Stomach (tissue), 8 donors: ENCODE measurements at regions not wholly inside any gene's neighbourhood (a gene's known extent, or its start where the extent isn't known, plus 50 kb on each side); places are given as distances from the start of the nearest gene placed in this dataset.

Experiments
- DNase-seq, 2 donors: peaks; one replicate each; pipeline versions ENCODE4 v3.0.0 to v3.0.0-alpha.2; 2013 to 2019
- H3K27ac ChIP-seq, 5 donors: fragments of 200-600 bp in 4 of 5; sonication (generic) in 4 of 5; one replicate each; pipeline ENCODE4 v1.5.1; 2013 to 2019; ENCODE audit warnings: mild to moderate bottlenecking in 1 of 5, moderate library complexity in 1 of 5
- H3K27me3 ChIP-seq, 3 donors: fragments of 200-600 bp; sonication (generic); one replicate each; pipeline ENCODE4 v1.5.1; 2017 to 2019; ENCODE audit warnings: mixed run types in 1 of 3
- H3K36me3 ChIP-seq, 4 donors: fragments of 200-600 bp; sonication (generic); 1 replicate in 3 of 4; 2 replicates in 1 of 4; pipeline ENCODE4 v1.5.1; 2016 to 2019
- H3K4me1 ChIP-seq, 4 donors: fragments of 200-600 bp; sonication (generic); one replicate each; pipeline ENCODE4 v1.5.1; 2016 to 2019
- H3K4me3 ChIP-seq, 4 donors: fragments of 200-600 bp; sonication (generic) in 3 of 4; one replicate each; pipeline ENCODE4 v1.5.1; 2016 to 2019; ENCODE audit warnings: mild to moderate bottlenecking in 1 of 4
- H3K9me3 ChIP-seq, 4 donors: fragments of 200-600 bp; sonication (generic); one replicate each; pipeline ENCODE4 v1.5.1; 2016 to 2019
- CTCF ChIP-seq, 7 experiments: fragments of 450-650 bp in 4 of 7; fragments of 200-600 bp in 3 of 7; sonication (generic) in 3 of 7; IDR thresholded peaks; one replicate each; pipeline ENCODE4 v1.5.1; 2016 to 2019; ENCODE audit warnings: antibody characterized with exemption in 7 of 7, control low read depth in 2 of 7, mild to moderate bottlenecking in 1 of 7
- EP300 ChIP-seq: sonication (generic); formaldehyde crosslinking; IDR thresholded peaks from one replicate; pipeline ENCODE4 v1.6.1; 2017; ENCODE audit warnings: antibody characterized with exemption
- POLR2A ChIP-seq, 4 donors: fragments of 450-650 bp; IDR thresholded peaks; one replicate each; pipeline ENCODE4 v1.6.1; 2016; ENCODE audit warnings: antibody characterized with exemption in 4 of 4, control low read depth in 2 of 4, mild to moderate bottlenecking in 1 of 4, moderate library complexity in 1 of 4
- POLR2AphosphoS5 ChIP-seq, 3 donors: sonication (generic); formaldehyde crosslinking; IDR thresholded peaks; one replicate each; pipeline ENCODE4 v1.6.1; 2016; ENCODE audit warnings: antibody characterized with exemption in 3 of 3
- WGBS, 5 donors: extraction: QIAGEN DNeasy Blood & Tissue Kit in 3 of 5; methylation state at CpG; one replicate each; pipeline versions ENCODE4 v1.1.5 to v1.1.7; 2013 to 2018; 5-methylcytosine and 5-hydroxymethylcytosine counted together
- intact Hi-C: fragments of 100-400 bp; cut with DNase I; formaldehyde crosslinking; loops from one replicate; pipeline ENCODE4 v1.15.1; 2023; ENCODE audit warnings: low total_unique reads
- donor health status: healthy with polysubstance abuse.
- donor health status: Bipolar disorder and iron deficiency.
- donor health status: healthy.

GRCh38 chr16:17705847-17706246 is 235.1 kb upstream of the XYLT1 start:
- H3K9me3 ChIP-seq = peaks cover 0 to 12% (median 6%) of the 10 kb centered on the region in 4 donors
- no peaks in the 10 kb centered on the region for H3K36me3 ChIP-seq
- H3K4me1 ChIP-seq = no peaks in the 10 kb centered on the region
- H3K4me3 ChIP-seq = no peak overlapping the region
- intact Hi-C loops = no loop called here
- TF ChIP-seq CTCF (IDR thresholded peaks at IDR 0.05) = no peak
- 75 to 84% (median 81%) methylated on average over 4 of the region's 4 CpGs for WGBS, 5 donors
- H3K27me3 ChIP-seq = no peaks in the 10 kb centered on the region
- H3K27ac ChIP-seq = no peak overlapping the region
- DNase-seq = no peak

- intact Hi-C loops = no loop called here
- Histone ChIP-seq H3K9me3 (no peaks in the 10 kb centered on the region), H3K27me3 (peaks cover 0 to 9% (median 0%) of the 10 kb centered on the region in 3 donors), H3K4me3 (no peak overlapping the region), H3K27ac (no peak overlapping the region), H3K4me1 (no peaks in the 10 kb centered on the region), H3K36me3 (no peaks in the 10 kb centered on the region)
- DNase-seq = no peak
- 67 to 83% (median 73%) methylated on average over 3 of the region's 3 CpGs for WGBS, 5 donors
- TF ChIP-seq POLR2AphosphoS5 (IDR thresholded peaks at IDR 0.05) (no peak), CTCF (IDR thresholded peaks at IDR 0.05) (no peak), POLR2A (IDR thresholded peaks at IDR 0.05) (no peak), EP300 (no peak)
Measured at GRCh38 chr16:17696616-17697015, 225.9 kb upstream of the XYLT1 start.

DNA sequence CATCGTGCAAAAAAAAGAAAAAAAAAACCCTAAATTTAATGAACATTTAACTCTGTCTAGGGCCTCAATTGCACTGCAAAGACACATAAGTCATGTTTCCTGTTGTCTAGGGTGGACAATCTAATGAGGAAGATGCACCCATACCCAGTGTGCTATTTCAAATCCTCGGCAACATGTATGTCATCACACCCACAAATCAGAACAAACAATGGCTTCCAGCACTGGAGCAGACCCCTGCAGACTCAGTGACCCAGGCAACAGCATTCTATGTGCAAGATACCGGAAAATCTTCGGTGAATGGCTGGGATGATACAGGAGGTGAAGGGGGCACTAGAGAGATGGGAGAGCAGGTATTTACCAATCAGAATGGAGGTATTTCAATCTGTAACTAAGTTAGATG is 221.7 kb upstream of the XYLT1 start:
- WGBS, 5 donors = 75 to 86% (median 78%) methylated on average over 4 of the region's 4 CpGs
- no peak for TF ChIP-seq POLR2A (IDR thresholded peaks at IDR 0.05)
- no peak for TF ChIP-seq EP300
- TF ChIP-seq POLR2AphosphoS5 (IDR thresholded peaks at IDR 0.05) = no peak
- TF ChIP-seq CTCF (IDR thresholded peaks at IDR 0.05) = no peak
- H3K9me3 ChIP-seq = no peaks in the 10 kb centered on the region
- no peaks in the 10 kb centered on the region for H3K36me3 ChIP-seq
- H3K4me1 ChIP-seq = no peaks in the 10 kb centered on the region
- no peak overlapping the region for H3K4me3 ChIP-seq
- intact Hi-C loops = no loop called here
- H3K27ac ChIP-seq = no peak overlapping the region
- DNase-seq = no peak
- no peaks in the 10 kb centered on the region for H3K27me3 ChIP-seq

- TF ChIP-seq POLR2AphosphoS5 (IDR thresholded peaks at IDR 0.05) = no peak
- TF ChIP-seq POLR2A (IDR thresholded peaks at IDR 0.05) = no peak
- no peak for TF ChIP-seq EP300
- no peak for TF ChIP-seq CTCF (IDR thresholded peaks at IDR 0.05)
- Histone ChIP-seq H3K27me3 (no peaks in the 10 kb centered on the region), H3K36me3 (no peaks in the 10 kb centered on the region), H3K9me3 (no peaks in the 10 kb centered on the region), H3K27ac (no peak overlapping the region), H3K4me1 (no peaks in the 10 kb centered on the region), H3K4me3 (no peak overlapping the region)
- DNase-seq = no peak
- 0 to 23% (median 10%) methylated on average over 1 of the region's 1 CpG for WGBS, 5 donors
- intact Hi-C loops = no loop called here
Measured at GRCh38 chr16:17691899-17692176, 221.1 kb upstream of the XYLT1 start.
